CD4-positive, CD25-positive, alpha-beta regulatory T cell (primary cell): ENCODE measurements at regions not wholly inside any gene's neighbourhood (a gene's known extent, or its start where the extent isn't known, plus 50 kb on each side); places are given as distances from the start of the nearest gene placed in this dataset.
"Not testable (repeated sequence)": the region's sequence is repeated elsewhere in the genome, so short reads cannot be mapped to it uniquely, and the experiment has no call there.

Experiments
- ATAC-seq, 2 donors: fragments of 150-1000 bp; cut with Tn5 transposase; one replicate each; pipeline ENCODE4 v1.10.0; 2021; ENCODE audit warnings: low read depth in 2 of 2, moderate number of reproducible peaks in 2 of 2, moderate library complexity in 1 of 2
- DNase-seq, 3 donors: peaks; one replicate each; pipeline versions ENCODE4 v3.0.0 to v3.0.0-alpha.2; 2012 to 2022; ENCODE audit warnings: mixed read lengths in 1 of 3
- H3K27ac ChIP-seq: one replicate; pipeline ENCODE4 v1.7.0; 2013; ENCODE audit warnings: mild to moderate bottlenecking, low read length; ENCODE audit not compliant: insufficient read depth, poor library complexity, severe bottlenecking
- H3K27me3 ChIP-seq: one replicate; pipeline ENCODE4 v1.7.0; 2013; ENCODE audit warnings: low read length; ENCODE audit not compliant: control insufficient read depth, insufficient read depth
- H3K36me3 ChIP-seq: one replicate; pipeline ENCODE4 v1.7.0; 2013; ENCODE audit warnings: mild to moderate bottlenecking, low read length, moderate library complexity; ENCODE audit not compliant: control insufficient read depth, insufficient read depth
- H3K4me1 ChIP-seq: 2 replicates; pipeline ENCODE4 v1.7.0; 2013; ENCODE audit warnings: mild to moderate bottlenecking, low read length; ENCODE audit not compliant: insufficient read depth, control insufficient read depth, poor library complexity, severe bottlenecking
- H3K4me3 ChIP-seq: one replicate; pipeline ENCODE4 v1.7.0; 2013; ENCODE audit warnings: low read depth, mild to moderate bottlenecking, low read length, moderate library complexity
- H3K9me3 ChIP-seq, 2 experiments: 1 replicate in 1 of 2; 2 replicates in 1 of 2; pipeline ENCODE4 v1.7.0; 2013; ENCODE audit warnings: low read length in 2 of 2, mild to moderate bottlenecking in 1 of 2, moderate library complexity in 1 of 2; ENCODE audit not compliant: control insufficient read depth in 2 of 2
- H3K27ac Mint-ChIP-seq, 3 donors: one replicate each; pipeline ENCODE4 v1.8.0; 2020 to 2022; ENCODE audit warnings: mild to moderate bottlenecking in 3 of 3, mixed read lengths in 3 of 3, moderate library complexity in 2 of 3
- H3K27me3 Mint-ChIP-seq: one replicate; pipeline ENCODE4 v1.8.0; 2022; ENCODE audit warnings: mild to moderate bottlenecking, mixed read lengths
- H3K36me3 Mint-ChIP-seq: one replicate; pipeline ENCODE4 v1.8.0; 2020; ENCODE audit warnings: mixed read lengths
- H3K4me1 Mint-ChIP-seq, 4 donors: one replicate each; pipeline ENCODE4 v1.8.0; 2020 to 2022; ENCODE audit warnings: mixed read lengths in 4 of 4, mild to moderate bottlenecking in 1 of 4
- H3K4me3 Mint-ChIP-seq, 4 donors: one replicate each; pipeline ENCODE4 v1.8.0; 2020 to 2022; ENCODE audit warnings: mild to moderate bottlenecking in 4 of 4, mixed read lengths in 4 of 4, moderate library complexity in 3 of 4
- H3K9me3 Mint-ChIP-seq, 7 donors: one replicate each; pipeline ENCODE4 v1.8.0; 2020 to 2022; ENCODE audit warnings: mixed read lengths in 7 of 7, mild to moderate bottlenecking in 3 of 7, moderate library complexity in 2 of 7

- no peaks in the 10 kb centered on the region for H3K36me3 Mint-ChIP-seq
- peaks cover 0 to 4% (median 1%) of the 10 kb centered on the region in 7 donors for H3K9me3 Mint-ChIP-seq
- no peaks in the 10 kb centered on the region for H3K36me3 ChIP-seq
- H3K27me3 Mint-ChIP-seq, result no peaks in the 10 kb centered on the region
- no peak for DNase-seq
- H3K4me3 Mint-ChIP-seq, result no peak overlapping the region
- H3K4me1 Mint-ChIP-seq, result peaks cover 0 to 4% (median 0%) of the 10 kb centered on the region in 4 donors
- H3K4me1 ChIP-seq, result no peaks in the 10 kb centered on the region
- no peak overlapping the region for H3K27ac ChIP-seq
- no peak overlapping the region for H3K27ac Mint-ChIP-seq
- no peaks in the 10 kb centered on the region for H3K27me3 ChIP-seq
- ATAC-seq, result no peak
- H3K9me3 ChIP-seq, result no peaks in the 10 kb centered on the region
- no peak overlapping the region for H3K4me3 ChIP-seq
Observed at GRCh38 chr19:20273376-20273775, 106.4 kb downstream of the ZNF486 start.

GRCh38 chr19:20272627-20273010 lies 105.6 kb downstream of the ZNF486 start:
- H3K27me3 ChIP-seq, H3K36me3 ChIP-seq, H3K9me3 ChIP-seq, H3K4me1 ChIP-seq, H3K4me1 Mint-ChIP-seq, H3K27ac ChIP-seq, H3K9me3 Mint-ChIP-seq, DNase-seq, H3K36me3 Mint-ChIP-seq, H3K27ac Mint-ChIP-seq, ATAC-seq, H3K27me3 Mint-ChIP-seq, H3K4me3 ChIP-seq, H3K4me3 Mint-ChIP-seq: not testable (repeated sequence)

GRCh38 chr19:20271927-20272626 lies 105.1 kb downstream of the ZNF486 start:
- not testable (repeated sequence) for H3K36me3 ChIP-seq, H3K27me3 Mint-ChIP-seq, DNase-seq, H3K9me3 ChIP-seq, ATAC-seq, H3K4me1 ChIP-seq, H3K4me1 Mint-ChIP-seq, H3K9me3 Mint-ChIP-seq, H3K27me3 ChIP-seq, H3K27ac Mint-ChIP-seq, H3K4me3 ChIP-seq, H3K27ac ChIP-seq, H3K36me3 Mint-ChIP-seq, H3K4me3 Mint-ChIP-seq

GRCh38 chr19:20271215-20271926 lies 104.4 kb downstream of the ZNF486 start:
- Histone ChIP-seq H3K27me3 (no peaks in the 10 kb centered on the region), H3K9me3 (no peaks in the 10 kb centered on the region), H3K27ac (no peak overlapping the region), H3K36me3 (no peaks in the 10 kb centered on the region), H3K4me3 (no peak overlapping the region), H3K4me1 (no peaks in the 10 kb centered on the region)
- Mint-ChIP-seq H3K36me3 (no peaks in the 10 kb centered on the region), H3K4me3 (no peak overlapping the region), H3K27ac (no peak overlapping the region), H3K27me3 (no peaks in the 10 kb centered on the region), H3K9me3 (peaks cover 0 to 4% (median 0%) of the 10 kb centered on the region in 7 donors), H3K4me1 (no peaks in the 10 kb centered on the region)
- ATAC-seq, result no peak
- DNase-seq, result no peak

- Mint-ChIP-seq H3K36me3 (no peaks in the 10 kb centered on the region), H3K4me3 (no peak overlapping the region), H3K27me3 (no peaks in the 10 kb centered on the region), H3K27ac (no peak overlapping the region), H3K4me1 (no peaks in the 10 kb centered on the region), H3K9me3 (peaks cover 0 to 6% (median 0%) of the 10 kb centered on the region in 7 donors)
- ATAC-seq (no peak), DNase-seq (no peak)
- no peaks in the 10 kb centered on the region for H3K4me1 ChIP-seq
- no peaks in the 10 kb centered on the region for H3K27me3 ChIP-seq
- H3K27ac ChIP-seq, result no peak overlapping the region
- no peaks in the 10 kb centered on the region for H3K36me3 ChIP-seq
- no peak overlapping the region for H3K4me3 ChIP-seq
- no peaks in the 10 kb centered on the region for H3K9me3 ChIP-seq
Observed at GRCh38 chr19:20269461-20269860, 102.4 kb downstream of the ZNF486 start.

- DNase-seq, H3K4me1 Mint-ChIP-seq, ATAC-seq, H3K27ac Mint-ChIP-seq, H3K36me3 ChIP-seq, H3K4me1 ChIP-seq, H3K36me3 Mint-ChIP-seq, H3K27me3 ChIP-seq, H3K27ac ChIP-seq, H3K4me3 ChIP-seq, H3K9me3 Mint-ChIP-seq, H3K9me3 ChIP-seq, H3K27me3 Mint-ChIP-seq: not testable (repeated sequence)
- peak overlapping the region in 1 of 4 donors; percentile 32 for H3K4me3 Mint-ChIP-seq
Observed at GRCh38 chr19:20261513-20261912, 94.5 kb downstream of the ZNF486 start.

GRCh38 chr19:20260738-20261137 lies 93.7 kb downstream of the ZNF486 start:
- H3K9me3 ChIP-seq, H3K4me1 ChIP-seq, H3K27me3 Mint-ChIP-seq, H3K36me3 Mint-ChIP-seq, H3K4me1 Mint-ChIP-seq, DNase-seq, H3K27ac ChIP-seq, H3K27ac Mint-ChIP-seq, ATAC-seq, H3K4me3 ChIP-seq, H3K4me3 Mint-ChIP-seq, H3K9me3 Mint-ChIP-seq, H3K27me3 ChIP-seq, H3K36me3 ChIP-seq: not testable (repeated sequence)

- Histone ChIP-seq H3K27ac (no peak overlapping the region), H3K4me1 (no peaks in the 10 kb centered on the region), H3K9me3 (no peaks in the 10 kb centered on the region), H3K36me3 (no peaks in the 10 kb centered on the region), H3K4me3 (no peak overlapping the region), H3K27me3 (no peaks in the 10 kb centered on the region)
- Mint-ChIP-seq H3K36me3 (no peaks in the 10 kb centered on the region), H3K4me3 (no peak overlapping the region), H3K27me3 (no peaks in the 10 kb centered on the region), H3K4me1 (no peaks in the 10 kb centered on the region), H3K9me3 (peaks cover 0 to 9% (median 6%) of the 10 kb centered on the region in 7 donors), H3K27ac (no peak overlapping the region)
- no peak for DNase-seq
- no peak for ATAC-seq
Observed at GRCh38 chr19:20259615-20260014, 92.6 kb downstream of the ZNF486 start.
